Ovary (tissue), 7 donors: ENCODE measurements at regions not wholly inside any gene's neighbourhood (a gene's known extent, or its start where the extent isn't known, plus 50 kb on each side); places are given as distances from the start of the nearest gene placed in this dataset.

ENCODE experiments used
- DNase-seq, 5 donors: peaks; one replicate each; pipeline ENCODE4 v3.0.0-alpha.2; 2019 to 2020
- H3K27ac ChIP-seq, 2 donors: fragments of 200-600 bp; one replicate each; pipeline versions ENCODE4 v1.5.1 to v1.8.0; 2019 to 2022
- H3K27me3 ChIP-seq: fragments of 200-600 bp; one replicate; pipeline ENCODE4 v1.8.0; 2022
- H3K36me3 ChIP-seq: fragments of 200-600 bp; sonication (generic); one replicate; pipeline ENCODE4 v1.5.1; 2019
- H3K4me1 ChIP-seq: one replicate; pipeline ENCODE4 v1.8.1; 2013; ENCODE audit warnings: mild to moderate bottlenecking, moderate library complexity; ENCODE audit not compliant: insufficient read depth
- H3K4me3 ChIP-seq: fragments of 200-600 bp; sonication (generic); one replicate; pipeline ENCODE4 v1.5.1; 2017
- H3K9me3 ChIP-seq, 2 donors: fragments of 200-600 bp in 1 of 2; sonication (generic) in 1 of 2; one replicate each; pipeline versions ENCODE4 v1.5.1 to v1.8.1; 2013 to 2019; ENCODE audit warnings: mild to moderate bottlenecking in 1 of 2, moderate library complexity in 1 of 2
- CTCF ChIP-seq, 3 donors: fragments of 450-650 bp in 2 of 3; fragments of 200-600 bp in 1 of 3; IDR thresholded peaks; one replicate each; pipeline versions ENCODE4 v1.5.1 to v1.8.0; 2016 to 2022; ENCODE audit warnings: antibody characterized with exemption in 3 of 3, mild to moderate bottlenecking in 1 of 3
- EP300 ChIP-seq: sonication (generic); formaldehyde crosslinking; IDR thresholded peaks from one replicate; pipeline ENCODE4 v1.6.1; 2017; ENCODE audit warnings: antibody characterized with exemption
- POLR2A ChIP-seq: fragments of 450-650 bp; IDR thresholded peaks from one replicate; pipeline ENCODE4 v1.6.1; 2017; ENCODE audit warnings: antibody characterized with exemption, mild to moderate bottlenecking, moderate library complexity
- WGBS, 3 donors: extraction: QIAGEN DNeasy Blood & Tissue Kit in 1 of 3; methylation state at CpG; one replicate each; pipeline versions ENCODE4 v1.1.5 to v1.1.7; 2013 to 2017; 5-methylcytosine and 5-hydroxymethylcytosine counted together
- intact Hi-C, 4 donors: fragments of 100-400 bp; cut with DNase I; formaldehyde crosslinking; loops; one replicate each; pipeline versions ENCODE4 v1.11.0 to v1.15.1; 2022 to 2023
- donor health status: DM: no; HTN: no; CAD: no; lungs with moderate emphysema.
- donor health status: DM: no; HTN: no; CAD: no.
- donor health status: Bipolar disorder and iron deficiency.
- donor health status: DM: no; HTN: no; CAD: no.
- donor health status: DM: yes; HTN: yes; CAD: no.

- Histone ChIP-seq H3K9me3 (no peaks in the 10 kb centered on the region), H3K27ac (no peak overlapping the region), H3K36me3 (no peaks in the 10 kb centered on the region), H3K27me3 (peaks cover 3% of the 10 kb centered on the region), H3K4me1 (no peaks in the 10 kb centered on the region), H3K4me3 (no peak overlapping the region)
- DNase-seq = no peak
- 42 to 63% (median 51%) methylated on average over 11 to 12 of the region's 12 CpGs for WGBS, 3 donors
- no peak for TF ChIP-seq EP300
- no peak for TF ChIP-seq POLR2A
- TF ChIP-seq CTCF (IDR thresholded peaks at IDR 0.05) = no peak
- intact Hi-C loops = no loop called here
Observed at GRCh38 chr6:74222768-74223333, 526.8 kb downstream of the CD109 start.

- Histone ChIP-seq H3K9me3 (no peaks in the 10 kb centered on the region), H3K27ac (no peak overlapping the region), H3K4me3 (no peak overlapping the region), H3K36me3 (no peaks in the 10 kb centered on the region), H3K27me3 (no peaks in the 10 kb centered on the region), H3K4me1 (no peaks in the 10 kb centered on the region)
- intact Hi-C loops = no loop called here
- no peak for TF ChIP-seq CTCF (IDR thresholded peaks at IDR 0.05)
- no peak for TF ChIP-seq POLR2A
- TF ChIP-seq EP300 = no peak
- no peak for DNase-seq
- 62 to 80% (median 80%) methylated on average over 2 of the region's 2 CpGs for WGBS, 3 donors
Observed at GRCh38 chr6:74213995-74214394, 518.0 kb downstream of the CD109 start.

- Histone ChIP-seq H3K4me3 (no peak overlapping the region), H3K27ac (no peak overlapping the region), H3K27me3 (no peaks in the 10 kb centered on the region), H3K4me1 (no peaks in the 10 kb centered on the region), H3K9me3 (no peaks in the 10 kb centered on the region), H3K36me3 (no peaks in the 10 kb centered on the region)
- WGBS, 3 donors = 75 to 93% (median 80%) methylated on average over 2 of the region's 2 CpGs
- TF ChIP-seq CTCF (IDR thresholded peaks at IDR 0.05) = no peak
- TF ChIP-seq POLR2A = no peak
- TF ChIP-seq EP300 = no peak
- no peak for DNase-seq
- intact Hi-C loops = no loop called here
Observed at GRCh38 chr6:74208239-74208638, 512.2 kb downstream of the CD109 start.

GRCh38 chr6:74199215-74199915 is 503.4 kb downstream of the CD109 start:
- no peaks in the 10 kb centered on the region for H3K27me3 ChIP-seq

More at GRCh38 chr6:74199215-74199915, 503.4 kb downstream of the CD109 start:
- no peak overlapping the region for H3K27ac ChIP-seq
- no peak for TF ChIP-seq EP300
- no peak for TF ChIP-seq POLR2A
- no peak for TF ChIP-seq CTCF (IDR thresholded peaks at IDR 0.05)
- H3K4me3 ChIP-seq = no peak overlapping the region
- no peaks in the 10 kb centered on the region for H3K36me3 ChIP-seq
- no peak for DNase-seq
- intact Hi-C loops = no loop called here
- H3K9me3 ChIP-seq = no peaks in the 10 kb centered on the region
- 72 to 81% (median 78%) methylated on average over 4 of the region's 4 CpGs for WGBS, 3 donors
- no peaks in the 10 kb centered on the region for H3K4me1 ChIP-seq
